ENCODE measurements at regions not wholly inside any gene's neighbourhood (a gene's known extent, or its start where the extent isn't known, plus 50 kb on each side); places are given as distances from the start of the nearest gene placed in this dataset.

GRCh38 chr2:236685979-236686520, 116.4 kb downstream of the ACKR3 start:
- no peak for TF ChIP-seq CTCF (IDR thresholded peaks at IDR 0.05)
- H3K4me1 ChIP-seq (ENCODE audit: low read depth) = no peaks in the 10 kb centered on the region
- ATAC-seq (no peak), DNase-seq (no peak)
- H3K36me3 ChIP-seq (ENCODE audit: low read depth) = no peaks in the 10 kb centered on the region
- H3K9me3 ChIP-seq = no peaks in the 10 kb centered on the region
- H3K4me3 ChIP-seq = no peak overlapping the region
- intact Hi-C loops (cut with DNase I, micrococcal nuclease) = no loop called here

- no peaks in the 10 kb centered on the region for H3K9me3 ChIP-seq
- TF ChIP-seq CTCF (IDR thresholded peaks at IDR 0.05) = no peak
- ATAC-seq = no peak
- intact Hi-C loops (cut with DNase I, micrococcal nuclease) = no loop called here
- H3K4me1 ChIP-seq (ENCODE audit: low read depth) = no peaks in the 10 kb centered on the region
- no peak overlapping the region for H3K4me3 ChIP-seq
- no peak for DNase-seq
- H3K36me3 ChIP-seq (ENCODE audit: low read depth) = no peaks in the 10 kb centered on the region
These were observed 116.9 kb downstream of the ACKR3 start for GRCh38 chr2:236686561-236686960.

GRCh38 chr2:236687296-236687965, 117.8 kb downstream of the ACKR3 start:
- no peak overlapping the region for H3K4me3 ChIP-seq
- H3K4me1 ChIP-seq (ENCODE audit: low read depth) = no peaks in the 10 kb centered on the region
- no peaks in the 10 kb centered on the region for H3K9me3 ChIP-seq
- intact Hi-C loops (cut with DNase I, micrococcal nuclease) = no loop called here
- no peaks in the 10 kb centered on the region for H3K36me3 ChIP-seq (ENCODE audit: low read depth)
- TF ChIP-seq CTCF (IDR thresholded peaks at IDR 0.05) = no peak
- ATAC-seq = no peak
- DNase-seq = no peak

- H3K4me1 ChIP-seq (ENCODE audit: low read depth) = no peaks in the 10 kb centered on the region
- H3K9me3 ChIP-seq = no peaks in the 10 kb centered on the region
- H3K36me3 ChIP-seq (ENCODE audit: low read depth) = no peaks in the 10 kb centered on the region
- no peak overlapping the region for H3K4me3 ChIP-seq
- ATAC-seq (no peak), DNase-seq (no peak)
- intact Hi-C loops (cut with DNase I, micrococcal nuclease) = no loop called here
- TF ChIP-seq CTCF (IDR thresholded peaks at IDR 0.05) = no peak
These were observed 118.5 kb downstream of the ACKR3 start for GRCh38 chr2:236688157-236688556.

GRCh38 chr2:236688563-236689392, 119.2 kb downstream of the ACKR3 start:
- no peaks in the 10 kb centered on the region for H3K9me3 ChIP-seq
- DNase-seq = no peak
- H3K36me3 ChIP-seq (ENCODE audit: low read depth) = no peaks in the 10 kb centered on the region
- no peak for TF ChIP-seq CTCF (IDR thresholded peaks at IDR 0.05)
- intact Hi-C loops (cut with DNase I, micrococcal nuclease) = no loop called here
- no peak overlapping the region for H3K4me3 ChIP-seq
- ATAC-seq = no peak
- H3K4me1 ChIP-seq (ENCODE audit: low read depth) = no peaks in the 10 kb centered on the region

All from mucosa of descending colon (tissue), 3 donors.